Stimulated activated CD8-positive, alpha-beta memory T cell treated with anti-CD3 and anti-CD28 coated beads, Interleukin-15, amount 100 ng/mL, for 4 hours (primary cell): ENCODE measurements at regions not wholly inside any gene's neighbourhood (a gene's known extent, or its start where the extent isn't known, plus 50 kb on each side); places are given as distances from the start of the nearest gene placed in this dataset.
"Not testable (repeated sequence)": the region's sequence is repeated elsewhere in the genome, so short reads cannot be mapped to it uniquely, and the experiment has no call there.

Experiments used
- DNase-seq, 2 donors: peaks; one replicate each; pipeline ENCODE4 v3.0.0-alpha.2; 2020; ENCODE audit warnings: low read depth in 2 of 2

GRCh38 chr2:72031346-72032110 lies 116.1 kb downstream of the CYP26B1 start:
- DNase-seq, result no peak

DNA sequence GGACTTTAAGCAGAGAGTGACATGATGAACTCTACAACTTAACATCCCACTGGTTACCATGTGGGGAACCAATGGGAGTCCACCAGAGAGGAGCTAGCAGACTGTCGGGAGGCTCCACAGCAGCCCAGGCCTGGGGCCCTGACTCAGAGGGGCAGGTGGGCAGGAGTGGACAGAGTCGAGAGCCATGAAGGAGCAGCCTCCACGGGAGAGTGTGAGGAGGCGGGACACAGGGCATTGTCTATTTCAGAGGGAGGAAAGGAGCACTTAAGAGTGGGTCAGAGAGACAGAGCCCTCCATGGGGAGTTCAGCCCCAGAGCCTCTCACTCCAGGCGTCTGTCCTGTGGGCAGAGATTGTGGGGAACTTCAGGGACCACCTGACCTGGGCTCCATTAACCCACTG lies 118.7 kb downstream of the CYP26B1 start:
- DNase-seq, result no peak

DNA sequence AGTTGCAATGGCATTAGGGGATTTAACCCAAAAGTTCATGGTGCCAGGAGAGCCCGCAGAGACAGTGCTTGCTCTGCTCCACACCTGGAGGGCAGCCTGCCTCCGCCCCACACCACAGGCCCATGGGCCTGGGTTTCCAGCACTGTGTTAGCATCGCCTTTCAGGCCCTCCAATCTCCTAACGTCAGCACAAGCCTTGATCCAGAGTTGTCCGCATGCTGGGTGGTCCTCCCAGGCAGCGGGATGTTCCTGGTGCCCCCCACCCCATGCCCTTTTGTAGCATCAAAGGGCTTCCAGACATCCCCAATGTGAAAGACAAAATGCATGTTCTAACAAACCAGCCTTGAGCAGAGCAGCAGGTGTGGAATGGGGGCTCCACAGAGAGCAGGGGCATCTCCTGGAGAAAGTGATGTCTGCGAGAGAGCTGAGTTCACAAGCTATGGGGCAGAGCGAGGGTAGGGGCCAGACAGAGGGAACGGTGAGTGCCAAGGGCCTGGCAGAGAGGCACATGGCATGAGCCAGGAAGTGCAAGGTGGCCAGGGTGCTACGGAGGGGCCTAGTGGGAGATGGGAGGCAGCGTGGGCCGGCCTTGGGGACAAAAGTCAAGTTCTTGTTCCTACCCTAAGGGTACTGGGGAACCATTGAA lies 119.2 kb downstream of the CYP26B1 start:
- DNase-seq, result no peak

DNA sequence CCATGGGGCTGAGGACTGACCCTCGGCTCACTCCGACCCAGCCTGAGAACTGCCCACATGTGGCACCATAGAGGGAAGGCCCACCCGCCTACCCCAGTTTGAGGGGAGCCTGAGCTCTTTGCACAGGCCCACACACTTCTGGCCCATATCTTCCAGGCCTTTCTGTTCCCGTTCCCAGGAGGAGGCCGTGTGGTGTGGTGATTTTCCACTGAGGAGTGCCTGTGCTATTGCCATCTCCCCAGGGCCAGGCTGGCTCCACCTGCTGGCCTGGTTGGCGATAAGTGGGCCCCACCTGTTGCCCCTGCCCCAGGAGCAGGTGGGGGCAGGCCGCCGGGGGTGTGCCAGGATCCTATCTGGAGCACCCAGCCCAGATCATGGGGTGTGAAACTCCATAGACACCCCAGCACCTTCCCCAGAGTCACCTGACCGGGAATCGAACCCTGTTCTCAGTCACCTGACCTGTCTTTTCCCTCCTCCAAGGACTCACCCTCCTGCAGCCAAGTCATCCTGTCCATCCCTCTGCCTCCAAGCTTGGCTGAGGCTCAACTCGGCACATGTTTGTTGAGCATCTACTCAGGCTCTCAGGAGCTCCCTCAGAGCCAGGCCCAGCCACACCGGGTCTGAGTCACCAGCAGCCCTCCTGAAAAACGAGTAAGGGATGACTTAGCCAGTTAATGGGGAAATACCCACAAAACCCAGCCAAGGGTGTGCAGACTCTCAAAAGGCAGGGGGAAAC lies 120.1 kb downstream of the CYP26B1 start:
- no peak for DNase-seq

DNA sequence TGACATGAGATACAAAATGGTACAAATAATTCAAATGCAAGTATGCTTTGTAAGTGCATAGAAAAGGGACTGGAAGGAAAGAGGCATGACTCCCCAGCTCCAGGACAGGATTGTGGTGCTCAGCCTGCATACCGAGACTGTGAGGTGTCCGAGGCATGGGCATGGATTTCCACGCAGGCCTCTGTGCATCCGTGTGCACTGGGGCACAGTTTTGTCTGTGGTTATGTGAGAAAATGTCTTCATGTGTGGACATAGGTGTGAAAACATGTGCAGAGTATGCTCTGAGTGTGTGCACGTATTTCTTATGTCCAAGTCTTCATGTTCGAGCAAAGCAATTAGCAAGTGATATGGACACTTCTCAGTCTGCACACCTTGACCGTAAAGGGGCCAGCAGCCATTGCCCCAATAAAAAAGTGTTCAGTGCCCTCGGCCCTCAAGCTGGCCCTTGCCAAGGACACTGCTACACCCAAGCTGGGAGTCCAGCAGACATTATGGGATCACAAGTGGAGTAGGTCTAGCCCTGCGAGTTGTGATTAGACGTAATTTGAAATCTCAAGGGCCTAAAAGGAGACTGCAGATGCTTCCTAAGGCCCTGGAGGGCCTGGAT lies 120.7 kb downstream of the CYP26B1 start:
- DNase-seq, result no peak

DNA sequence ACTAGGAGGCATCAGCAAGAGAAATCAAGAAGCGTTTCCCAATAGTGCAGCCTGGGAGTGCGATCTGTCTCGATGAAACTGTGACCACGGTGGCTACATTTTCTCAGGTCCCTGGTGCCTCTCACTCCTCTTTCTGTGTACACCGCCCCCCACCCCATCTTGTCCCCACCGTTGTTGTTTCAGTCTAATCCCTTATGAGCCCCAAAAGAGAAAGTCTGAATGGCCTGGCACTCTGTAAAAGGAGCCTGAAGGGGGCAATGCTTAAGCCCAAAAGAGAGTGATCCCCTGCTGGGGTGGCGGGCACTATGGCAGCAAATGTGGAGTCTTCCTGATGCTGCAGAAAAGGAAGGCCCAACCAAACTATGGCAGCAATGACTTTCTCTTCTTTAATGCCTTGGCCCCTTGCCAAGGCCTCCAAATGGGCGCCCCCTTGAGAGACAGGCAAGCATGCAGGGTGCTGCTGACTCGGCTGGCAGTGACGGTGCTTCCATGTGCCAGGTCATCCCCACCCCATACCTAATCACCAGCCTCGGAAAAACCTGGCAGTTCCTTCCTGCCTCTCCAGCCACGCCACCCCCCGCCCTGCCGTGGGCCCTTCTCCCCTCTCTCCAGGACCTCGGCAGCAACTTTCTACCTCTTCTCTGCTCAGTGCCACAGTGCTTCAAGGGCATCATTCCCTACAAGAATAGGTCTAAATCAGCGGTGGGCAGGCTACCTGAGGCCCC lies 123.0 kb downstream of the CYP26B1 start:
- DNase-seq, result no peak

GRCh38 chr2:72023678-72024390 lies 123.8 kb downstream of the CYP26B1 start:
- DNase-seq, result no peak

DNA sequence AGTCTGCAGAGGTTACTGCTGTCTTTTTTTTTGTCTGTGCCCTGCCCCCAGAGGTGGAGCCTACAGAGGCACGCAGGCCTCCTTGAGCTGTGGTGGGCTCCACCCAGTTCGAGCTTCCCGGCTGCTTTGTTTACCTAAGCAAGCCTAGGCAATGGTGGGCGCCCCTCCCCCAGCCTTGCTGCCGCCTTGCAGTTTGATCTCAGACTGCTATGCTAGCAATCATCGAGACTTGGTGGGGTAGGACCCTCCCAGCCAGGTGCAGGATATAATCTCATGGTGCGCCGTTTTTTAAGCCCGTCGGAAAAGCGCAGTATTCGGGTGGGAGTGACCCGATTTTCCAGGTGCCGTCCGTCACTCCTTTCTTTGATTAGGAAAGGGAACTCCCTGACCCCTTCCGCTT lies 126.3 kb downstream of the CYP26B1 start:
- not testable (repeated sequence) for DNase-seq

DNA sequence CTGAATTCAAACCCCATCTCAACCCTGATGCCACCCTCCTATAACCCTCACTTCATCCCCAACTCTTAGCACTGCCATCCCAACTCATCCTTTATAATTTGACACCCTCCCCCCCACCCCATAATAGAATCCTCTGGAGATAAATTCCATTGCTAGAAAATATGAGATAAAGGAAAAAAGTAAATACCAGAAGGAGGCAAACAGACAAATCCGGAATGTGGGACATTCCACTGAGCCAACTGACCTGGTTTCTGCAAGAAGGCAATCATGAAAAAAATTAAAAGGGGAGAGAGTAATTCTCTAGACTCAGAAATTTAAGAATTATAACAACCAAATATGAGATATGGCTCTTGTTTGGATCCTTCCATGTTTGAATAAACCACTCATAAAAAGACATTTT lies 132.4 kb downstream of the CYP26B1 start:
- no peak for DNase-seq

DNA sequence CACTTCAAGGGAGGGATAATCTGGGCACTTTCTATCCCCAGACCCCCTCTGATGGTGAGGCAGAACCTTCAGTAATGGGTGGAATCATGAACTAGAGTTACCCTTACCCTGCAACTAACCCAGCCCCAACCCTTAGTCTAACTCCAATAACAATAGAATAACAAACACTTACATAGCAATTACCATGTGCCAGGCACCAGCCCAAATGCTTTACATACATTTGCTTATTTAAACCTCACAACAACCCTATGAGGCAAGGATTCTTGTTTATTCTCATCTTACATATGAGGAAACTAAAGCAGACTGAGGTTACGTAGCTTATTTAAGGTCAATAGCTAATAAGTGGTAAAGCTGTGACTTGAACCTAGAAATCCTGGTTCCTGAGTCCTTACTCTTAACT lies 132.8 kb downstream of the CYP26B1 start:
- no peak for DNase-seq

GRCh38 chr2:72013726-72014125 lies 133.9 kb downstream of the CYP26B1 start:
- no peak for DNase-seq

DNA sequence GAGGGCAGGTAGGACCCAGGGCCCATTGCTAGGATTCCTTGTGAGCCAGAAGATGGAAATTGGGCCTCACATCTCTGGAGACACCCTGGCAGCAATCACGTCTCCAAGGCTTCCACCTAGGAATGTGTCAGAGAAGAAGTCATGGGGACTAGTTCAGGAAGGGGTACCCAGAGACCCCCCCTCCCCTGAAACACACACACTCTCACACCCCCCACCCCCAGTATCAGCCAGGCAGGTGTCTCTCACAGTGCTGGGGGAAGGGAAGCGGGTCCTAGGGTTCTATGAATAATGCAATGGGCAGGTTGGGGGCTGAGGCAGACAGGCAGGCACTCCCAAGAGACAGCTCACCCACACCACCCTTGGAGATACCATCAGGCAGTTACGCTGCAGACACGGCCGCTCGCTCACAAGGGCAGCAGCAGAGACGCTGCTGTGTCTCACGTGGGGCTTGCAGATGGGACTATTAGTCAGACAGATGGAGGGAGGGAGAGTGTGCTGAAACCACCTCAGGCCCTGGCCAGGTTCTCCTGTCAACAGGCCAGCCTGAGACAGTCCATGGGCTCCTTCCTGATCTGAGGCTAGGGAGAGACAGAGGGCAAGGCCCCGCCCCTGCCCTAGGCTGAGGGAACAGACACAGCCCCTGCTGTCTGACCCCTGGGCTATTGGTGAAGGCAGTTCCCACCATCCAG lies 134.6 kb downstream of the CYP26B1 start:
- no peak for DNase-seq

DNA sequence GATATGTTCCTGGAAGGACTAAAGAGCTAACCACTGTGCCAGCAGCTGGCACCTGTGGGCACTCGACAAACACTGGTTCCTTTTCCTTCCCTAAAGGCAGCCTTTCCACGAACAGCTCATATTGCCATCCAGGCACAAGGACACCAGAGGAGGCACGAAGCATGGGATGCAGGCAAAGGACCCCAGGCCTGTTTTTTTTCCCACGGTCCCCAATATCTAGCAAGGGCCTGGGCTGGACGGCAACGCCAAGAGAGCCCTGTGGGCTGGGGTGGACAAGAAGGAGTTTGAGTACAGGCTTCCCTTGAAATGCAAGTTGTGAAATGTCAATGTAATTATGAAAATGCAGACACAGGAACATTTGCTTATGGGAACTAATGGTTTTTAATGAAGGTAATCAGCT lies 135.9 kb downstream of the CYP26B1 start:
- DNase-seq, result no peak

- DNase-seq, result no peak
Observed at GRCh38 chr2:72011370-72011689, 136.3 kb downstream of the CYP26B1 start.

DNA sequence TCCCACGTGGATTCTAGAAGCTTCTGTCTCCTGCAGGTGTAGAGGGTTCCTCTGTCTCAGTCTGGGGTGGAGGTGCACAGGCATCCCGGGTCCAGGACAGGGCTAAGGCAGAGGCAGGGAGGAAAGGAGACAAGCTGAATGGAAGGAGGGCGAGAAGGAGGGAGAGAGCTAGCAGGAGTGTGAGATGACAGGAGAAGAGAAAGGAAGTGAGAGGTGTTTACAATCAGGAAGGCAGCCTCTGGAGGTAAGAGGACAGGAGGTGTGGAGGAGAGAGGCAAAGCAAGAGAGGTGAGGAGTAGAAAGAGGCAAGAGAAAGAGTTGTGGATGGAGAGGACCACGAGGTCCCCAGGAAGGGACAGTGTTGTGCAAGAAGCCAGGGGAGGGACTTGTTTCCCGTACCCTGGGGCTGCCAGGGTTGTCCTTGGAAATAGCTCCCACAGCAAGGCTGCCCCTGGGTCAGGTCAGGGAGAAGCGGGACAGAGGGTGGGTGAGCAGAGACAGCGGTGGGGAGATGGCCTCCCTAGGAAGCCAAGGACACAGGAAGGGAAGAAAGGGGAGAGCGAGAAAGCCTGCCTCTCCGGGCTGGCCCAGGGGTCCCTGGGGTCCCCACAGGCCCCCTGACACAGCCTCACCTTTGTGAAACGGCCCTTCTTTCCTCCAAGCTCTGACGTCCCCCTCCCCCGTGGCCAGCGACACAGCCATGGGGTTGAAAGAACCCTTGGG lies 136.9 kb downstream of the CYP26B1 start:
- DNase-seq, result no peak

GRCh38 chr2:72008608-72009007 lies 139.1 kb downstream of the CYP26B1 start:
- no peak for DNase-seq

DNA sequence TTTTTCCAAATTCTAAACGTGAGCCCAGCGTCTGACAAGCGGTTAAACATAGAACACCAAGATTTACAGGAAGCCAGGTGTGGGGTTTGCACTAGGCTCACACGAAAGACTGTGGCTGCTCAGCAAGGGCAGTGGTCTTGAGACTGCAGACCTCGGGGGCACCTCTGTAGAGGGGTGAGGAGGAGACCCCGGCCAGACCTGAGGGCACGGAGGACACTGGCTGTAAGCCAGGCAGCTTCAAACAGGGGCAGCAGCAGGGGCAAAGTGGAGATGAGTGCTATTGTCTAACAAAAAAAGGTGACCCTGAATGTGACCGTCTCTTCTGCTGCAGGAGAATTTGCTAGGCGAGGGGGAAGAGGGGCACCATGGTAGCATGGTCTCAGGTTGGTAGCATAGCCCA lies 140.3 kb downstream of the CYP26B1 start:
- DNase-seq, result no peak

DNA sequence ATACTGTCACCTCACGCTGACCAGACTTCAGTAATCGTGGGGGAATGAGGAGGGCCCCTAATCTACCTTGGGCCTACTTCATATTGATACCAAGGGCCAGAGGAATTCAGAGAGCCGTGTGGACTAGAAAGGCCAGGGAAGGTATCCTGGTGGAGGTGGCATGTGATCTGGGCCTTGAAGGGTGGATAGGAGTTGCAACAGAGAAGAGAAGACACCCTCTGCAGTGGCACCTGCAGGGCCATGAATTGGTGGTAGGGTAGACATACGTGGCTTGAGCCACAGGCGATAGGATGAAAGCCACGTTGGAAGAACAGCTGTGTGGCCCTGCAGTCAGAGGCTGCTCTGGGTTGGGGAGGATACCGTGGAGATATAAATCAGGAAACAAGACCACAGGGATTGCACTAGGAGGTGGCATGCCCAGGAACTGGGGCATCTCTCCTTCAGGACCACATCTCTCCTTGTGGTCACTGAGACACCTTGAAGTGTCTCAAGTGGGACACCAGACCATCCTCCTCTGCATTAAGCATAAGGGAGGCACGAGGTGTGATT lies 141.4 kb downstream of the CYP26B1 start:
- no peak for DNase-seq

- no peak for DNase-seq
Observed at GRCh38 chr2:72004976-72005375, 142.7 kb downstream of the CYP26B1 start.
